Keratinocyte (primary cell): ENCODE measurements at regions not wholly inside any gene's neighbourhood (a gene's known extent, or its start where the extent isn't known, plus 50 kb on each side); places are given as distances from the start of the nearest gene placed in this dataset.

ENCODE experiments used
- DNase-seq: peaks from one replicate; pipeline ENCODE4 v3.0.0-alpha.2; 2011; ENCODE audit warnings: low read depth, missing footprints, low spot score
- FAIRE-seq: peaks from 2 replicates; lab custom pipeline; 2011; peaks lifted over from hg19 to GRCh38; lab: Jason Lieb, UNC
- H2AFZ ChIP-seq: 2 replicates; pipeline ENCODE4 v1.6.0; 2012; ENCODE audit warnings: low read length, control low read depth, inconsistent platforms; ENCODE audit not compliant: control insufficient read depth
- H3K27ac ChIP-seq: 2 replicates; pipeline ENCODE4 v1.5.1; 2011; ENCODE audit warnings: low read length; ENCODE audit not compliant: control insufficient read depth, insufficient read depth
- H3K27me3 ChIP-seq: 3 replicates; pipeline ENCODE4 v1.6.0; 2011; ENCODE audit warnings: low read length; ENCODE audit not compliant: control insufficient read depth, insufficient read depth; ENCODE audit errors: extremely low read depth
- H3K36me3 ChIP-seq, 2 experiments: 2 replicates in 1 of 2; 3 replicates in 1 of 2; pipeline ENCODE4 v1.5.1; 2011; ENCODE audit warnings: low read length in 2 of 2, mild to moderate bottlenecking in 1 of 2; ENCODE audit not compliant: control insufficient read depth in 2 of 2, insufficient read depth in 2 of 2; ENCODE audit errors: extremely low read depth in 1 of 2
- H3K4me1 ChIP-seq: 3 replicates; pipeline ENCODE4 v1.5.1; 2011; ENCODE audit warnings: low read length; ENCODE audit not compliant: control insufficient read depth, insufficient read depth; ENCODE audit errors: extremely low read depth
- H3K4me2 ChIP-seq: 3 replicates; pipeline ENCODE4 v1.6.0; 2011; ENCODE audit warnings: low read depth, low read length; ENCODE audit not compliant: control insufficient read depth, insufficient read depth; ENCODE audit errors: extremely low read depth
- H3K4me3 ChIP-seq, 3 experiments: fragments of 200-600 bp in 1 of 3; sonication (generic) in 1 of 3; 2 replicates in 2 of 3; 3 replicates in 1 of 3; pipeline ENCODE4 v1.5.1; 2011 to 2016; ENCODE audit warnings: low read length in 3 of 3, mild to moderate bottlenecking in 3 of 3, control low read depth in 2 of 3, inconsistent platforms in 1 of 3, low read depth in 1 of 3, mixed read lengths in 1 of 3, mixed run types in 1 of 3, moderate library complexity in 1 of 3; ENCODE audit not compliant: control insufficient read depth in 2 of 3, insufficient read depth in 2 of 3; ENCODE audit errors: extremely low read depth in 1 of 3
- H3K79me2 ChIP-seq: 2 replicates; pipeline ENCODE4 v1.6.0; 2012; ENCODE audit warnings: low read length; ENCODE audit not compliant: control insufficient read depth, insufficient read depth
- H3K9ac ChIP-seq: 3 replicates; pipeline ENCODE4 v1.6.0; 2011; ENCODE audit warnings: low read length; ENCODE audit not compliant: control insufficient read depth, insufficient read depth; ENCODE audit errors: extremely low read depth
- H3K9me1 ChIP-seq: 3 replicates; pipeline ENCODE4 v1.6.0; 2011; ENCODE audit warnings: low read length; ENCODE audit not compliant: control insufficient read depth, insufficient read depth; ENCODE audit errors: extremely low read depth
- H3K9me3 ChIP-seq: 2 replicates; pipeline ENCODE4 v1.5.1; 2012; ENCODE audit warnings: low read depth, low read length; ENCODE audit not compliant: control insufficient read depth
- H4K20me1 ChIP-seq: 3 replicates; pipeline ENCODE4 v1.6.0; 2011; ENCODE audit warnings: low read length; ENCODE audit not compliant: control insufficient read depth, insufficient read depth; ENCODE audit errors: extremely low read depth
- CTCF ChIP-seq, 3 experiments: IDR thresholded peaks in 1 of 3; conservative IDR thresholded peaks in 1 of 3; optimal IDR thresholded peaks in 1 of 3; 2 replicates in 2 of 3; 3 replicates in 1 of 3; pipeline versions ENCODE3 to v1.5.1; 2011; ENCODE audit warnings: low read length in 3 of 3, mild to moderate bottlenecking in 3 of 3, moderate library complexity in 2 of 3, control low read depth in 1 of 3, inconsistent platforms in 1 of 3; ENCODE audit not compliant: insufficient read depth in 2 of 3; ENCODE audit errors: extremely low read depth in 1 of 3
- EZH2 ChIP-seq: IDR thresholded peaks from one replicate; pipeline ENCODE4 v1.6.1; 2012; ENCODE audit warnings: inconsistent platforms, mild to moderate bottlenecking, low read length, moderate library complexity
- dilution Hi-C: fragments of 300-500 bp; cut with MboI; formaldehyde crosslinking; loops from one replicate; pipeline ENCODE4 v1.7.0; 2020; ENCODE audit warnings: low sequenced_read_pairs; ENCODE audit not compliant: extremely low pct_ligation_motif_present

- no peaks in the 10 kb centered on the region for H3K36me3 ChIP-seq
These were observed 855.5 kb upstream of the POM121L12 start for GRCh38 chr7:52179934-52180333.

GRCh38 chr7:52168085-52168484, 851.5 kb upstream of the COBL start:
- H3K4me1 ChIP-seq = no peaks in the 10 kb centered on the region
- FAIRE-seq (no peak), DNase-seq (no peak)
- dilution Hi-C loops = no loop called here
- no peaks in the 10 kb centered on the region for H4K20me1 ChIP-seq
- H2AFZ ChIP-seq = no peak overlapping the region
- H3K79me2 ChIP-seq = no peaks in the 10 kb centered on the region
- H3K4me3 ChIP-seq = no peak overlapping the region
- no peak overlapping the region for H3K9ac ChIP-seq
- H3K36me3 ChIP-seq = no peaks in the 10 kb centered on the region
- no peak overlapping the region for H3K27ac ChIP-seq
- TF ChIP-seq CTCF (optimal IDR thresholded peaks at IDR 0.05 in 1 of 3, IDR thresholded peaks at IDR 0.05 in 1 of 3, conservative IDR thresholded peaks at IDR 0.05 in 1 of 3; ENCODE audit: extremely low read depth in 1 of 3, insufficient read depth in 2 of 3, low read length in 3 of 3) (peak in 1 of 3 experiments; percentile 29), EZH2 (no peak)
- H3K9me1 ChIP-seq = no peaks in the 10 kb centered on the region
- no peak overlapping the region for H3K4me2 ChIP-seq
- H3K9me3 ChIP-seq = no peaks in the 10 kb centered on the region
- H3K27me3 ChIP-seq = no peaks in the 10 kb centered on the region

More at GRCh38 chr7:52179934-52180333, 855.5 kb upstream of the POM121L12 start:
- Histone ChIP-seq H3K9ac (no peak overlapping the region), H4K20me1 (no peaks in the 10 kb centered on the region), H3K27ac (no peak overlapping the region), H3K4me2 (no peak overlapping the region), H3K9me1 (no peaks in the 10 kb centered on the region), H3K4me3 (no peak overlapping the region), H3K9me3 (no peaks in the 10 kb centered on the region), H3K4me1 (no peaks in the 10 kb centered on the region), H3K79me2 (no peaks in the 10 kb centered on the region), H2AFZ (no peak overlapping the region), H3K27me3 (no peaks in the 10 kb centered on the region)
- no peak for TF ChIP-seq CTCF (optimal IDR thresholded peaks at IDR 0.05 in 1 of 3, IDR thresholded peaks at IDR 0.05 in 1 of 3, conservative IDR thresholded peaks at IDR 0.05 in 1 of 3; ENCODE audit: extremely low read depth in 1 of 3, insufficient read depth in 2 of 3, low read length in 3 of 3)
- TF ChIP-seq EZH2 = no peak
- no peak for DNase-seq
- no peak for FAIRE-seq
- dilution Hi-C loops = no loop called here
